AG04449 (cell line): ENCODE measurements at regions not wholly inside any gene's neighbourhood (a gene's known extent, or its start where the extent isn't known, plus 50 kb on each side); places are given as distances from the start of the nearest gene placed in this dataset.

Experiments used
- CTCF ChIA-PET: fragments of 350-600 bp; formaldehyde crosslinking; extraction: SDS; loops from one replicate; lab custom pipeline; 2021; ENCODE audit warnings: antibody characterized with exemption; lab: Yijun Ruan, JAX
- POLR2A ChIA-PET: fragments of 400-600, 350-600 bp; formaldehyde crosslinking; extraction: SDS; loops from one replicate; lab custom pipeline; 2020; ENCODE audit warnings: antibody characterized with exemption, inconsistent platforms; lab: Yijun Ruan, JAX
- DNase-seq: peaks from one replicate; pipeline ENCODE4 v3.0.0-alpha.2; 2010; ENCODE audit warnings: low read depth, low spot score
- H3K4me3 ChIP-seq: 2 replicates; pipeline ENCODE4 v1.5.1; 2011; ENCODE audit warnings: low read depth, mild to moderate bottlenecking, control low read depth, low read length
- CTCF ChIP-seq: IDR thresholded peaks from one replicate; pipeline ENCODE4 v1.5.1; 2011; ENCODE audit warnings: mild to moderate bottlenecking, moderate library complexity, low read length, control low read depth, inconsistent platforms; ENCODE audit not compliant: insufficient read depth; ENCODE audit errors: missing control alignments

GRCh38 chr15:77840991-77841775 lies 208.5 kb upstream of the LINGO1 start:
- DNase-seq = peak; percentile 14
- POLR2A ChIA-PET = no interaction called here
- CTCF ChIA-PET = interaction anchor here (1.0 to 1.4 kb wide), 2 partner anchors 17 to 29 kb away, joined by 3 read pairs; no protein-coding TSS in a partner anchor

GRCh38 chr15:77839970-77840905 lies 207.5 kb upstream of the LINGO1 start:
- DNase-seq = no peak
- POLR2A ChIA-PET = no interaction called here
- CTCF ChIA-PET = interaction anchor here (1.4 kb wide), 1 partner anchor 30 kb away, joined by 3 read pairs; no protein-coding TSS in a partner anchor
- H3K4me3 ChIP-seq = no peak overlapping the region
- TF ChIP-seq CTCF = no peak

More at GRCh38 chr15:77840991-77841775, 208.5 kb upstream of the LINGO1 start:
- H3K4me3 ChIP-seq = no peak overlapping the region
- no peak for TF ChIP-seq CTCF

- POLR2A ChIA-PET = no interaction called here
- CTCF ChIA-PET = interaction anchor here (1.2 to 5.3 kb wide), 2 partner anchors 18 to 206 kb away, joined by 3 to 33 read pairs; no protein-coding TSS in a partner anchor
Measured at GRCh38 chr15:77839456-77839855, 206.7 kb upstream of the LINGO1 start.

GRCh38 chr15:77838595-77838994 lies 205.9 kb upstream of the LINGO1 start:
- ChIA-PET POLR2A (no interaction called here), CTCF (interaction anchor here (1.2 to 5.3 kb wide), 2 partner anchors 17 to 205 kb away, joined by 3 to 33 read pairs; no protein-coding TSS in a partner anchor)
- no peak for DNase-seq
- TF ChIP-seq CTCF = no peak
- H3K4me3 ChIP-seq = no peak overlapping the region

More at GRCh38 chr15:77839456-77839855, 206.7 kb upstream of the LINGO1 start:
- no peak for DNase-seq
- H3K4me3 ChIP-seq = no peak overlapping the region
- no peak for TF ChIP-seq CTCF

GRCh38 chr15:77838061-77838460 lies 205.3 kb upstream of the LINGO1 start:
- TF ChIP-seq CTCF = no peak
- no peak overlapping the region for H3K4me3 ChIP-seq
- ChIA-PET CTCF (interaction anchor here (1.2 to 5.3 kb wide), 3 partner anchors 17 to 205 kb away, joined by 3 to 33 read pairs (median 3); no protein-coding TSS in a partner anchor), POLR2A (no interaction called here)
- DNase-seq = no peak
